ENCODE measurements at regions not wholly inside any gene's neighbourhood (a gene's known extent, or its start where the extent isn't known, plus 50 kb on each side); places are given as distances from the start of the nearest gene placed in this dataset.

DNA sequence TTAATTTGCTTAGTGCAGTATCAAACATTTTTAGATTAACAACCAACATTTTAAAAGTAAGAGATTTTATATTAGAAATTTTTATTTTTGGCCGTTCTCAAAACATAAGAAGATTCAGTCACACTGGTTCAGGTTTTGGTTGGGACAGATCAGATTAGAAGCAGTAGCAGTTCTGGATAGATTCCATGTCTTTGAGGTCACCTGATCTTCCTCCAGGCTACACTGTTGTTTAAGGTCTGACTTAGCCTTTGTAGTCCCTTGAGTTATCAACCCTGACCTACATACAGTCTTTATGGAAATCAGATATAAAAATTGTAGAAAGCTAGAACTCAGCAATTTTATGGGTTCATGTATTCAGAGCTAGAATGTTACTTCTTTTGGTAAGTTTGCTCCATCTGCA lies 910.0 kb upstream of the WWC1 start:
- no peak for TF ChIP-seq EP300 (conservative IDR thresholded peaks at IDR 0.05; ENCODE audit: poor library complexity, severe bottlenecking)
- TF ChIP-seq MXI1 (conservative IDR thresholded peaks at IDR 0.05; ENCODE audit: poor library complexity, severe bottlenecking), result no peak
- TF ChIP-seq, protein P1, sequence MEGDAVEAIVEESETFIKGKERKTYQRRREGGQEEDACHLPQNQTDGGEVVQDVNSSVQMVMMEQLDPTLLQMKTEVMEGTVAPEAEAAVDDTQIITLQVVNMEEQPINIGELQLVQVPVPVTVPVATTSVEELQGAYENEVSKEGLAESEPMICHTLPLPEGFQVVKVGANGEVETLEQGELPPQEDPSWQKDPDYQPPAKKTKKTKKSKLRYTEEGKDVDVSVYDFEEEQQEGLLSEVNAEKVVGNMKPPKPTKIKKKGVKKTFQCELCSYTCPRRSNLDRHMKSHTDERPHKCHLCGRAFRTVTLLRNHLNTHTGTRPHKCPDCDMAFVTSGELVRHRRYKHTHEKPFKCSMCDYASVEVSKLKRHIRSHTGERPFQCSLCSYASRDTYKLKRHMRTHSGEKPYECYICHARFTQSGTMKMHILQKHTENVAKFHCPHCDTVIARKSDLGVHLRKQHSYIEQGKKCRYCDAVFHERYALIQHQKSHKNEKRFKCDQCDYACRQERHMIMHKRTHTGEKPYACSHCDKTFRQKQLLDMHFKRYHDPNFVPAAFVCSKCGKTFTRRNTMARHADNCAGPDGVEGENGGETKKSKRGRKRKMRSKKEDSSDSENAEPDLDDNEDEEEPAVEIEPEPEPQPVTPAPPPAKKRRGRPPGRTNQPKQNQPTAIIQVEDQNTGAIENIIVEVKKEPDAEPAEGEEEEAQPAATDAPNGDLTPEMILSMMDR (IDR thresholded peaks at IDR 0.05; ENCODE audit: poor library complexity, severe bottlenecking), result no peak
- no peak for TF ChIP-seq RAD21 (conservative IDR thresholded peaks at IDR 0.05)
- no peak for TF ChIP-seq EZH2 (IDR thresholded peaks at IDR 0.05; ENCODE audit: borderline replicate concordance, insufficient read depth, low read length, poor library complexity, severe bottlenecking)
